ENCODE measurements at regions not wholly inside any gene's neighbourhood (a gene's known extent, or its start where the extent isn't known, plus 50 kb on each side); places are given as distances from the start of the nearest gene placed in this dataset.

DNA sequence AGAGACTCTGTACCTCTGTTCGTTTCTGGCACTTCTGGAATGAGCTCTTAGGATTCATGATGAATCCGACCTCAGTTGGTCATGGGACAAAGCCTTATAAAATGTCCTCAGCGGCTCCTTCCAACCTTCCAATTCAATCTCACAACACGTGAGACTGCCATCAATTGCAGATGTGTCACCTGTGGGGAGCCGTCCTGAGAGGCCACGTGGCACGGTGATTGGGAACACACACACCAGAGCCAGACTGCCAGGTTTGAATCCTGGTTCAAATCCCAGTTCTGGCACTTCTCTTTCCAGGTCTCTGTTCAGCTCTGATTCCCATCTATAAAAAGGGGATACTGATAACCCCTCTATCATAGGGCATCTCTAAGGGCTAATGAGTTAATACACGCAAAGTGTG is 124.5 kb downstream of the ANKRD60 start:
- intact Hi-C loops (cut with DNase I), result no loop called here
- no peak for DNase-seq
- Histone ChIP-seq H3K36me3 (ENCODE audit: control insufficient read depth in 2 of 3, insufficient read depth in 3 of 3, low read length in 3 of 3) (no peaks in the 10 kb centered on the region), H3K4me3 (ENCODE audit: low read length in 3 of 3) (no peak overlapping the region), H3K27ac (ENCODE audit: low read depth in 2 of 2, low read length in 2 of 2) (no peak overlapping the region), H3K9ac (ENCODE audit: low read length in 3 of 3) (no peak overlapping the region), H3K27me3 (ENCODE audit: control insufficient read depth, insufficient read depth, low read length) (no peaks in the 10 kb centered on the region), H3K4me1 (ENCODE audit: control insufficient read depth in 2 of 3, insufficient read depth in 2 of 3, low read depth in 1 of 3, low read length in 3 of 3) (no peaks in the 10 kb centered on the region), H3K9me3 (ENCODE audit: control insufficient read depth in 2 of 3, insufficient read depth in 1 of 3, low read length in 3 of 3) (no peaks in the 10 kb centered on the region)
- TF ChIP-seq, protein P1, sequence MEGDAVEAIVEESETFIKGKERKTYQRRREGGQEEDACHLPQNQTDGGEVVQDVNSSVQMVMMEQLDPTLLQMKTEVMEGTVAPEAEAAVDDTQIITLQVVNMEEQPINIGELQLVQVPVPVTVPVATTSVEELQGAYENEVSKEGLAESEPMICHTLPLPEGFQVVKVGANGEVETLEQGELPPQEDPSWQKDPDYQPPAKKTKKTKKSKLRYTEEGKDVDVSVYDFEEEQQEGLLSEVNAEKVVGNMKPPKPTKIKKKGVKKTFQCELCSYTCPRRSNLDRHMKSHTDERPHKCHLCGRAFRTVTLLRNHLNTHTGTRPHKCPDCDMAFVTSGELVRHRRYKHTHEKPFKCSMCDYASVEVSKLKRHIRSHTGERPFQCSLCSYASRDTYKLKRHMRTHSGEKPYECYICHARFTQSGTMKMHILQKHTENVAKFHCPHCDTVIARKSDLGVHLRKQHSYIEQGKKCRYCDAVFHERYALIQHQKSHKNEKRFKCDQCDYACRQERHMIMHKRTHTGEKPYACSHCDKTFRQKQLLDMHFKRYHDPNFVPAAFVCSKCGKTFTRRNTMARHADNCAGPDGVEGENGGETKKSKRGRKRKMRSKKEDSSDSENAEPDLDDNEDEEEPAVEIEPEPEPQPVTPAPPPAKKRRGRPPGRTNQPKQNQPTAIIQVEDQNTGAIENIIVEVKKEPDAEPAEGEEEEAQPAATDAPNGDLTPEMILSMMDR (IDR thresholded peaks at IDR 0.05; ENCODE audit: borderline replicate concordance, extremely low read depth, insufficient read depth), result no peak
- FAIRE-seq, result no peak

DNA sequence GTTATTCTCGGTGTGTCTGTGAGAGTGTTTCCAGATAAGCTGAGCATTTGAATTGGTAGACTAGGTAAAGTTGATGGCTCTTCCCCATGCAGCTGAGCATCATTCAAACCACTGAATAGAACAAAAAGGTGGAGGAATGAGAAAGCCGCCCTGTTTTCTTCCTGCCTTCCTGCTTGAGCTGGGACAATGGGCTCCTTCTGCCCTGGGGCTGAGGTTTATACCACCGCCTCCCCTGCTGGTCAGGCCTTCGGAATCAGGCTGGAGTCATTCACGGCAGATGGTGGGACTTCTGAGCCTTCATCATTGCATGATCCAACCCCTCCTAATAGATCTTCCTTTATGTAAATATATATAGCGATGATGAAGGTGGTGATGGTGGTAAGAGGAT is 124.9 kb downstream of the ANKRD60 start:
- intact Hi-C loops (cut with DNase I), result no loop called here
- no peak for FAIRE-seq
- H3K27me3 ChIP-seq (ENCODE audit: control insufficient read depth, insufficient read depth, low read length), result no peaks in the 10 kb centered on the region
- no peaks in the 10 kb centered on the region for H3K9me3 ChIP-seq (ENCODE audit: control insufficient read depth in 2 of 3, insufficient read depth in 1 of 3, low read length in 3 of 3)
- DNase-seq, result no peak
- H3K36me3 ChIP-seq (ENCODE audit: control insufficient read depth in 2 of 3, insufficient read depth in 3 of 3, low read length in 3 of 3), result no peaks in the 10 kb centered on the region
- H3K4me3 ChIP-seq (ENCODE audit: low read length in 3 of 3), result no peak overlapping the region
- H3K4me1 ChIP-seq (ENCODE audit: control insufficient read depth in 2 of 3, insufficient read depth in 2 of 3, low read depth in 1 of 3, low read length in 3 of 3), result no peaks in the 10 kb centered on the region
- no peak overlapping the region for H3K9ac ChIP-seq (ENCODE audit: low read length in 3 of 3)
- H3K27ac ChIP-seq (ENCODE audit: low read depth in 2 of 2, low read length in 2 of 2), result no peak overlapping the region
- TF ChIP-seq, protein P1 (IDR thresholded peaks at IDR 0.05; ENCODE audit: borderline replicate concordance, extremely low read depth, insufficient read depth), result no peak

DNA sequence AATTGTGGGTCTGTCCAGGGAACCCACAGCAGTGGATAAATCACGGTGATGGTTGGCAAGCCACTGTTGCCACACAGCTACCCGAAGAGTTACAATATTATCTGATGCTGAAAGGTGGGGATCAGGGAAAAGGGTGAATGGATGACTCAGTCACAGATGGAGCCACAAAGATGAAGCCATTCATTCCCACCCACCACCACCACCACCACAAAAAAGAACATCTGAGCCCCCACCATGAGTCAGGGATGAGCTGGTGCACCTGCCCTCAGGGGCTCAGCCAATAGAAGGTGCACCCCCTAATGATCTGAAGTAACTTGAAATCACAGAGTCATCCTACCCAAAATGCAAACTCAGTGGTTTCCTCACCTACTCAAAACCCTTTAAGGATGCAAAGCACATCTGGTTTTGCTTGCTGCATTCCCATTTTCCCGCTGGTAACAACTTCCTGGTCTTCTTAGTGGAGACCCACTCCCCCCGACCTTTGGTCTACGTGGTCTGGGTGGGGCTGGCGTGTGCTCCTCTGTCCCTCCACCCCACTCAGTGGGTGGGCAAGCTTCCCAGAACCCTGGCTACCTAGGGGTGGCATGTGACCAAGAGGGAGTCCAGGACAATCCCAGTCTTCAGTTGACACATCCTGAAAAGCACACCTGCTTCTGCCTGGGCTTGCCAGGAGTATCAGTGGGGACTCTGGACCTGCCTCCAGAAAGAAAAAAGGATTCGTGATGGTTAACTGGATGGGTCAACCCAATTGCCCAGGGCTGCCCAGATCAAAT is 125.5 kb downstream of the ANKRD60 start:
- Histone ChIP-seq H3K27me3 (ENCODE audit: control insufficient read depth, insufficient read depth, low read length) (no peaks in the 10 kb centered on the region), H3K9ac (ENCODE audit: low read length in 3 of 3) (no peak overlapping the region), H3K4me3 (ENCODE audit: low read length in 3 of 3) (no peak overlapping the region), H3K36me3 (ENCODE audit: control insufficient read depth in 2 of 3, insufficient read depth in 3 of 3, low read length in 3 of 3) (no peaks in the 10 kb centered on the region), H3K27ac (ENCODE audit: low read depth in 2 of 2, low read length in 2 of 2) (no peak overlapping the region), H3K4me1 (ENCODE audit: control insufficient read depth in 2 of 3, insufficient read depth in 2 of 3, low read depth in 1 of 3, low read length in 3 of 3) (no peaks in the 10 kb centered on the region), H3K9me3 (ENCODE audit: control insufficient read depth in 2 of 3, insufficient read depth in 1 of 3, low read length in 3 of 3) (no peaks in the 10 kb centered on the region)
- FAIRE-seq (no peak), DNase-seq (no peak)
- TF ChIP-seq, protein P1 (IDR thresholded peaks at IDR 0.05; ENCODE audit: borderline replicate concordance, extremely low read depth, insufficient read depth), result no peak
- intact Hi-C loops (cut with DNase I), result no loop called here

DNA sequence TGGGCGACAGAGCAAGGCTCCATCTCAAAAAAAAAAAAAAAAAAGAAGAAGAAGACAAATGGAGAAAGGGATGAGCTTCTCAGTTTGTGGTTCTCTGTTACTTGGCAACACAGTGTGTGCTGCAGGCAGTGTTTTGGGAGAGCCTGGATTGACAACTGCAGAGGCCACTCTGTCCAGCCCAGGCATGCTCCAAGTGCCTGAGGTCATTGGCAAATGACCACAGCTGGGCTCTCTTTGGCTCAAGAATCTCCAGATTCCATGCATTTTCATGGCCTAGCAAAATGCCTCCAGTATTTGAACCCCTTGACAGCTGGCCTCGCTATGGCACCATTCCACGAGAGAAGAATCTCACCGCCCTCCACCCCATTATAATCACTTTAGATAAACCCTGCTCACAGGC is 126.2 kb downstream of the ANKRD60 start:
- Histone ChIP-seq H3K27me3 (ENCODE audit: control insufficient read depth, insufficient read depth, low read length) (no peaks in the 10 kb centered on the region), H3K9ac (ENCODE audit: low read length in 3 of 3) (no peak overlapping the region), H3K9me3 (ENCODE audit: control insufficient read depth in 2 of 3, insufficient read depth in 1 of 3, low read length in 3 of 3) (no peaks in the 10 kb centered on the region), H3K27ac (ENCODE audit: low read depth in 2 of 2, low read length in 2 of 2) (no peak overlapping the region), H3K4me1 (ENCODE audit: control insufficient read depth in 2 of 3, insufficient read depth in 2 of 3, low read depth in 1 of 3, low read length in 3 of 3) (no peaks in the 10 kb centered on the region), H3K36me3 (ENCODE audit: control insufficient read depth in 2 of 3, insufficient read depth in 3 of 3, low read length in 3 of 3) (no peaks in the 10 kb centered on the region), H3K4me3 (ENCODE audit: low read length in 3 of 3) (no peak overlapping the region)
- TF ChIP-seq, protein P1 (IDR thresholded peaks at IDR 0.05; ENCODE audit: borderline replicate concordance, extremely low read depth, insufficient read depth), result no peak
- FAIRE-seq (no peak), DNase-seq (no peak)
- intact Hi-C loops (cut with DNase I), result no loop called here

Data from kidney (tissue), 13 donors.